ENCODE measurements at regions not wholly inside any gene's neighbourhood (a gene's known extent, or its start where the extent isn't known, plus 50 kb on each side); places are given as distances from the start of the nearest gene placed in this dataset.

- TF ChIP-seq CTCF (IDR thresholded peaks at IDR 0.05 in 8 of 11, conservative IDR thresholded peaks at IDR 0.05 in 3 of 11) (no peak), POLR2AphosphoS5 (IDR thresholded peaks at IDR 0.05) (no peak), POLR2A (IDR thresholded peaks at IDR 0.05) (no peak)
Measured at GRCh38 chr3:18012436-18012835, 270.0 kb upstream of the TBC1D5 start.
